Motor neuron (in vitro differentiated cells): ENCODE measurements at regions not wholly inside any gene's neighbourhood (a gene's known extent, or its start where the extent isn't known, plus 50 kb on each side); places are given as distances from the start of the nearest gene placed in this dataset.

Experiments used
- ATAC-seq, 8 experiments: fragments of 200-7000 bp; cut with Tn5 transposase; replicated peaks in 6 of 8; 2 replicates each; pipeline ENCODE4 v1.8.0; 2021; ENCODE audit warnings: mild to moderate bottlenecking in 8 of 8, moderate library complexity in 8 of 8
- H3K27ac ChIP-seq, 2 donors: fragments of 250-450 bp; sonication (Bioruptor Pico); 2 replicates each; pipeline ENCODE4 v1.9.0; 2021; ENCODE audit warnings: antibody characterized with exemption in 2 of 2, mild to moderate bottlenecking in 2 of 2, moderate library complexity in 1 of 2
- H3K4me1 ChIP-seq, 2 donors: fragments of 250-450 bp; sonication (Bioruptor Pico); replicated peaks in 1 of 2; 2 replicates each; pipeline ENCODE4 v1.6.1; 2021; ENCODE audit warnings: antibody characterized with exemption in 2 of 2, mild to moderate bottlenecking in 2 of 2, moderate library complexity in 1 of 2
- H3K4me3 ChIP-seq, 5 donors: fragments of 250-450 bp; sonication (Bioruptor Pico); 2 replicates each; pipeline ENCODE4 v1.9.0; 2021; ENCODE audit warnings: antibody characterized with exemption in 5 of 5, mild to moderate bottlenecking in 5 of 5, moderate library complexity in 4 of 5
- WGBS, 10 experiments: fragments of 450-650 bp; shearing (Covaris generic); methylation state at CpG; one replicate each; pipeline ENCODE4 v1.0.0; 2022; 5-methylcytosine and 5-hydroxymethylcytosine counted together
- in situ Hi-C, 9 experiments: fragments of 400-800 bp; cut with MboI; loops; one replicate each; pipeline ENCODE4 v1.15.0; 2021; ENCODE audit warnings: low sequenced_read_pairs in 9 of 9, low pct_unique_long_range_greater_than_20kb in 2 of 9; ENCODE audit not compliant: unreplicated experiment in 9 of 9

DNA sequence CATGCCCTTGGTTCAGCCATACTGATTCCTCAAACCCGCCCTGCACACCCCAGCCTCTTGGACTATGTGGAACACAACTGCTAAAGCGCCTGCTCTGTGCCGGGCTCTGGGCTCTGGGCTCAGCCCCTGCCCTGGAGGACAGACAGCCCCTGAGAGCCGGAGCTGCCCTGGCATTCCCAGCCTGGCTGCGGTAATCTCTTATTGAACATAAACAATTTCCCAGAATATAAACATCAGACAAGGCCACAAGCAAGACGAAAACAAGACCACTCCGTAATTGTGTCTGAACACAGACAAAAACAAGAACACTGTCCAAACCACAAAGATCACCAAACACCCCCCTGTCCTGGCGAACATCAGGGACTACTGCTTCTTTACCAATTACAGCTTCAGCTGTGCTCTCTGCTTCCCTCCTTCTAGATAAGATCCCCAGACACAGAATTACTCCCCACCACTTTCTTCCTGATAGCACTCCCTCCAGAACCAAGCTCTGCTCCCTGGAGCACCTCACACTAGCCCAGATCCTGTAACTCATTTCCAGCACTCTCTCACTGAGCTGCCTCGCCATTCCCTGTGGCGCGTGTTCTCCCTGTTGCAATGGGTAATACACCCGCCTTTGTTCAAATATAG lies 57.1 kb upstream of the TLE3 start:
- 79 to 100% (median 89%) methylated on average over 1 to 9 of the region's 12 CpGs; no CpG with 5 or more reads in 3 of the 10 experiments for WGBS, 10 experiments
- peaks cover 55 to 63% of the 10 kb centered on the region in 2 donors for H3K4me1 ChIP-seq
- H3K4me3 ChIP-seq = no peak overlapping the region
- in situ Hi-C loops = no loop called here
- H3K27ac ChIP-seq = peak overlapping the region; percentile 28 to 46
- ATAC-seq = peak in 2 of 8 experiments; percentile 1 to 23

DNA sequence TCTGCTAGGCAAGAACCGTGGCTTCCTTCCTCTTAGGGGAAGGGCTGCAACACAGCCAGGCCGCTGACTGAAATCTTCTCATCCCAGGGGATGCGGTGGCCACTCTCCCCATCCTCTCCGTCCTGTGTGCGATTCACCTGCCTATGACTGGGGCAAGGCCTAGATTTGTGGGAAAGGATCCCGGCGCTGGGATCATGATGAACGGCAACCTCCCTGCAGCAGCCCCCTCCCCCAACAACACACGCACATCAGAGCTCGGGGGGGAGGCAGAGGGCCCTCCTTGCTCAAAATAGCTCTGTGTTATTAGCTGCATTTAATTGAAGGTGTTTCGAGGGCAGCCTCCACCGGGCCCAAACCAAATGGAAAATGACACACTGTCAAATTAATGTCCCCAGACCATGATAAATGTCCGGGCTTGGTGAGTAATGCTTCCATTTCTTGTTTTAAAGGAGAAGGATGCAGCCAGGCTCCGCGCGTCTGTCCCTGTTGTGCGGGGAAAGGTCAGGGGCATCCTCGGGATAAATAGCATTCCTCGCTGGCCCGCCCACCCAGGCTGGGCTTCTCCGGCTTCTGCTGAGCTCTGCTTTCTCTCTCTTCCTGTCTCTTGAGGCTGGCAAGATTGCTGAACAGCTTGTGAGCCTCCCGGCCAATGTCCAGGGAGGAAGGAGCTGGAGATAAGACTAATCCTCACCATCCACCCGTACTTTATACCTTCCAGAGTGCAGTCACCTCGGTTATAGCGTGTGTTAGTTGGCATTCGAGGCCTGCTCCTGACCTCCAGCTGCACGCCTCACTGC lies 56.4 kb upstream of the TLE3 start:
- WGBS, 10 experiments = 20 to 86% (median 50%) methylated on average over 1 to 13 of the region's 27 CpGs; no CpG with 5 or more reads in 1 of the 10 experiments
- H3K27ac ChIP-seq = peak overlapping the region; percentile 46 to 56
- H3K4me3 ChIP-seq = no peak overlapping the region
- ATAC-seq = peak in 5 of 8 experiments; percentile 56 to 86 (median 83)
- peaks cover 51 to 63% of the 10 kb centered on the region in 2 donors for H3K4me1 ChIP-seq
- in situ Hi-C loops = no loop called here

DNA sequence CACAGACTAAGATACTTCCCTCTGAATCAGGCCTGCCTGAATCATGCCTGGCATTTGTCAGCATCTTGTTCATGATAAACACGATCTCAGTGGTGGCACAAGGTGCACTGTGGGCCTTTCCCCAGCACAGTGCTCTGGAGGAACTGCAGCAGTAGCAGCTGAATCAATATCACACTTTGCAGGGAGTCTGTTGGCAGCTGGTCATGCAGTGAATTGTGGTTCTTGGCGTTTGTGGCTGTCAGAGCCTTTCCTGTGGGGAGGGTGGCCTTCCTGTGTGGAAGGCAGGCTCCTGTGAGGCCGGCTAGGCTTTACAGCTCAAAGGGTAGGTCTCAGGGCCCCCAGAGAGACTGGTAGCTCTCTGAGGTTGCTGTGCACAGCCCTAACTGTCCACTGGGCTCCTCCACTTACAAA lies 54.4 kb upstream of the TLE3 start:
- 33 to 100% (median 71%) methylated on average over 1 to 2 of the region's 3 CpGs; no CpG with 5 or more reads in 6 of the 10 experiments for WGBS, 10 experiments
- ATAC-seq = peak in 2 of 8 experiments; percentile 11 to 54
- Histone ChIP-seq H3K4me1 (peaks cover 32 to 51% of the 10 kb centered on the region in 2 donors), H3K27ac (no peak overlapping the region), H3K4me3 (no peak overlapping the region)
- in situ Hi-C loops = no loop called here

DNA sequence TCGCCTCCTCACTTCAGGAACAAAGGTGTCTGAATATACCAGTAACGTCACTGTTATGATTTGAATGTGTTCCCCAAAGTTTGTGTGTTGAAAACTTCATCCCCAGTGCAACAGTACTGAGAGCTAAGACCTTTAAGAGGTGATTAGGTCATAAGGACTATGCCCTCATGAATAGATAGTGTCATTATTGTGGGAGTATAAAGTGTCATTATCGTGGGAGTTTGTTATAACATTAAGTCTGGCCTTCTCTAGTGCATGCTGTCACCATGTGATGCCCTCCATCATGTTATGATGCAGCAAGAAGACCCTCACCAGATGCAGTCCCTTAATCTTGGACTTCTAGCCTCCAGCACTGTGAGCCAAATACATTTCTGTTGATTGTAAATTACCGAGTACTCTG lies 53.7 kb upstream of the TLE3 start:
- in situ Hi-C loops = no loop called here
- no peak for ATAC-seq
- WGBS, 10 experiments = 51 to 100% (median 89%) methylated on average over 1 to 4 of the region's 4 CpGs
- Histone ChIP-seq H3K4me3 (no peak overlapping the region), H3K27ac (no peak overlapping the region), H3K4me1 (peaks cover 26 to 45% of the 10 kb centered on the region in 2 donors)

DNA sequence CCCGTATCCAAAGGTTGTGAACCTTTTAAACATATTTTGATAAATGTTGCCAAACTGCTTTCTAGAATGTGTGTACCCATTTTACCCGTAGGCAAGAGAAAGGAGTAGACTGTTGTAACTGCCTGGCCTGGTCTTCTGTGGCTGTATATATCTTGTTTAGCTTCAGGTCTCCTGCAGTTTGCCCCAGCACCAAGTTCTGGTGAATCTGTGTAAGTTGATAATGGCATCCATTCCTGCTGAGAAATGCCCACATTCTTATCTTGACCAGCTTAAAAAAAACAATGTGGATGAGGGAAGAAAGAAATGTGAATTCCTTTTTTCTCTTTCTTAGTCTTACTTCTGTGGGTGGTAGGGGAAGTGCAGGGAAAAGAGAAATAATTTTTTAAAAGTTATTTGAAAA lies 53.3 kb upstream of the TLE3 start:
- no peak for ATAC-seq
- 78 to 100% (median 92%) methylated on average over 1 to 2 of the region's 2 CpGs; no CpG with 5 or more reads in 3 of the 10 experiments for WGBS, 10 experiments
- H3K4me3 ChIP-seq = no peak overlapping the region
- in situ Hi-C loops = no loop called here
- peaks cover 22 to 41% of the 10 kb centered on the region in 2 donors for H3K4me1 ChIP-seq
- H3K27ac ChIP-seq = no peak overlapping the region

DNA sequence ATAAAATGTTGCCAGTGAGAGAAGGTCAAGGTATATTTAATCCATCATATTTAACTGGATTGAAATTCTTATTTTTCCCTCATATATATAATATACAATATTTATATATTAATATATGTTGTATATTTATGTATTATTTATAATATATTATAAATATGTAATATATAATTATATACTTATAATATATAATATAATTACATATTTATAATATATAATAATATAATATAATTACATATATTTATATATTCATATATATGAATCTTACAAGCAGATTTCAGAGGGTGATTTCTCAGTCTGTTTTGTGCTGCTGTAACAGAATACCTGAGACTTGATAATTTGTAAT lies 52.7 kb upstream of the TLE3 start:
- H3K4me3 ChIP-seq = no peak overlapping the region
- no peak overlapping the region for H3K27ac ChIP-seq
- peaks cover 22 to 36% of the 10 kb centered on the region in 2 donors for H3K4me1 ChIP-seq
- no peak for ATAC-seq
- in situ Hi-C loops = no loop called here

DNA sequence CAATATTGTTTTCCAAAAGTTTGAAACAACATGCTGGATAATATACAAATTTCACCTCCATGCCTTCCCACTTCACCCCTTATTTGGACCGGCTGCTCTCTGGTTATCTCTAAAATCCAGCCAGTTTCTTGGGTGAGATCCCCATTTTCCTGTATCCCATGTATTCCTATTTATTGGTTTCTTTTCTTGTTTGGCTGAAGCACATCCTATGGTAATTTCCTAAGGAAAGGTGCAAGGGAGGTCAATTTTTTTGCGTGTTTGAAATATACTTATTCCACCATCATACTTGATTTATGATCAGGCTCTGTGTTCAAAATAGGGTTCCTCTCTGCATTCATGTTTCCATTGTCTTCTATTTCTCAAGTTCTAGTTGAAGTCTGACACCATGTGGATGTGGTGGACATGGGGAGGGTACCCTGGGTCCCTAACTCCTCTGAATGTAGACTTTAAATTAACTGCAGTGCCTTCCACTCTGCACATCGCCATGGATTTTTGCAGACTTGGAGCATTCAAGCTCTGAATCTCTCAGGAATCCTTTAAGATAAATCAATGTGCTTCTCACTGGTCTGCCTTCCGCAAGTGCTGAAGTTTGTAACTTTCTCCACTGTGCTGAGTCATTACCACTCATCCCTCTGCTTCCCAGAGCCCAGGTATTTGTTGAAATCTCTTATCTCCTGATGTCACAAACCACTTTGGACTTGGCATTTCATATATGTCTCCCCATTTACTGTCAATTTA lies 52.1 kb upstream of the TLE3 start:
- Histone ChIP-seq H3K4me3 (no peak overlapping the region), H3K4me1 (peaks cover 25 to 31% of the 10 kb centered on the region in 2 donors), H3K27ac (no peak overlapping the region)
- in situ Hi-C loops = no loop called here
- 67 to 100% (median 93%) methylated on average over 1 to 4 of the region's 4 CpGs for WGBS, 10 experiments
- no peak for ATAC-seq

DNA sequence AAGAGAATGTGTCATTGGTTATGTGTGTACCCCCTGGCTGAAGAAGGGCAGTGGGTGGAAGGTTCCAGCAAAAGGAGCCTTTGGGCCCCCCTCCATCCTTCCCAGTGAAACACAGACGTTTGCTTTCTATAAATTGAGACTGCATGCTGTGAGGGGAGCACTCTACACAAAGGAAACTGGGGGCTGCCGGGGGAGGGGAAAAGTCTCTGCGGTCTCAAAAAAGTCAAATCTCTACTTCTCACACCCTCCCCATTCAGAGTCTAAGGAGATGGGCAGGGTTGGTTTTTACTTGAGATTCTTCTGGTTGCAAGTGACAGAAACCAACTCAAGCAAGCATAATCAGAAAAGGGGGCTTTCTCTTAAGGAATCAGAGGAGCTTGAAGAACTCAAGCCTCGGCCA lies 50.1 kb upstream of the TLE3 start:
- ATAC-seq = no peak
- in situ Hi-C loops = no loop called here

More for the DNA sequence above, 50.1 kb upstream of the TLE3 start:
- Histone ChIP-seq H3K4me1 (peaks cover 18 to 23% of the 10 kb centered on the region in 2 donors), H3K4me3 (no peak overlapping the region), H3K27ac (no peak overlapping the region)
- WGBS, 10 experiments = 20 to 38% (median 20%) methylated on average over 1 to 3 of the region's 4 CpGs; no CpG with 5 or more reads in 7 of the 10 experiments
